Loucy (cell line): ENCODE measurements at regions not wholly inside any gene's neighbourhood (a gene's known extent, or its start where the extent isn't known, plus 50 kb on each side); places are given as distances from the start of the nearest gene placed in this dataset.

Experiments used
- H2AFZ ChIP-seq: fragments of 200-600 bp; sonication (generic); 2 replicates; pipeline ENCODE4 v1.6.0; 2016; ENCODE audit warnings: antibody characterized with exemption, mild to moderate bottlenecking, low read length, moderate library complexity
- H3F3A ChIP-seq: fragments of 200-600 bp; 2 replicates; pipeline ENCODE4 v1.6.0; 2016; ENCODE audit warnings: antibody characterized with exemption, low read depth, mild to moderate bottlenecking
- H3K27me3 ChIP-seq: fragments of 200-600 bp; sonication (generic); 2 replicates; pipeline ENCODE4 v1.6.1; 2014; ENCODE audit warnings: low read length, mild to moderate bottlenecking; ENCODE audit not compliant: insufficient read depth, poor library complexity, severe bottlenecking
- H3K36me3 ChIP-seq: fragments of 200-600 bp; sonication (generic); 2 replicates; pipeline ENCODE4 v1.6.1; 2016; ENCODE audit warnings: low read length; ENCODE audit not compliant: insufficient read depth
- H3K4me1 ChIP-seq: fragments of 200-600 bp; sonication (generic); 2 replicates; pipeline ENCODE4 v1.5.1; 2014; ENCODE audit warnings: low read length, mild to moderate bottlenecking; ENCODE audit not compliant: insufficient read depth, poor library complexity, severe bottlenecking
- H3K4me2 ChIP-seq: fragments of 200-600 bp; sonication (generic); 2 replicates; pipeline ENCODE4 v1.6.0; 2014; ENCODE audit warnings: antibody characterized with exemption, low read length, low read depth, mild to moderate bottlenecking; ENCODE audit not compliant: poor library complexity, severe bottlenecking
- H3K4me3 ChIP-seq: fragments of 200-600 bp; sonication (generic); 2 replicates; pipeline ENCODE4 v1.5.1; 2014; ENCODE audit warnings: low read length, mild to moderate bottlenecking, mixed read lengths; ENCODE audit not compliant: poor library complexity, severe bottlenecking
- H3K79me2 ChIP-seq: fragments of 200-600 bp; sonication (generic); 2 replicates; pipeline ENCODE4 v1.6.1; 2014; ENCODE audit warnings: low read length; ENCODE audit not compliant: insufficient read depth
- H3K9ac ChIP-seq: fragments of 200-600 bp; sonication (generic); 2 replicates; pipeline ENCODE4 v1.6.0; 2014; ENCODE audit warnings: mild to moderate bottlenecking, low read depth, low read length, moderate library complexity; ENCODE audit not compliant: poor library complexity, severe bottlenecking
- H3K9me2 ChIP-seq: fragments of 200-600 bp; sonication (generic); replicated peaks from 2 replicates; pipeline ENCODE4 v1.6.1; 2016; ENCODE audit warnings: low read depth, low read length, mixed read lengths
- H3K9me3 ChIP-seq: fragments of 200-600 bp; sonication (generic); 2 replicates; pipeline ENCODE4 v1.6.1; 2014; ENCODE audit warnings: mild to moderate bottlenecking, antibody characterized with exemption, low read length, low read depth; ENCODE audit not compliant: insufficient read depth
- H4K20me1 ChIP-seq: fragments of 200-600 bp; sonication (generic); 2 replicates; pipeline ENCODE4 v1.6.0; 2014; ENCODE audit warnings: antibody characterized with exemption, low read length, mild to moderate bottlenecking; ENCODE audit not compliant: insufficient read depth, poor library complexity, severe bottlenecking
- EZH2phosphoT487 ChIP-seq: fragments of 200-600 bp; IDR thresholded peaks from 2 replicates; pipeline ENCODE4 v1.6.1; 2018; ENCODE audit warnings: antibody characterized with exemption, mild to moderate bottlenecking, moderate library complexity, borderline replicate concordance
- TF ChIP-seq, protein P1 (sequence below): fragments of 200-600 bp; sonication (generic); conservative IDR thresholded peaks from 2 replicates; pipeline ENCODE4 v1.5.1; 2014; ENCODE audit warnings: mild to moderate bottlenecking, antibody characterized with exemption, low read length

DNA sequence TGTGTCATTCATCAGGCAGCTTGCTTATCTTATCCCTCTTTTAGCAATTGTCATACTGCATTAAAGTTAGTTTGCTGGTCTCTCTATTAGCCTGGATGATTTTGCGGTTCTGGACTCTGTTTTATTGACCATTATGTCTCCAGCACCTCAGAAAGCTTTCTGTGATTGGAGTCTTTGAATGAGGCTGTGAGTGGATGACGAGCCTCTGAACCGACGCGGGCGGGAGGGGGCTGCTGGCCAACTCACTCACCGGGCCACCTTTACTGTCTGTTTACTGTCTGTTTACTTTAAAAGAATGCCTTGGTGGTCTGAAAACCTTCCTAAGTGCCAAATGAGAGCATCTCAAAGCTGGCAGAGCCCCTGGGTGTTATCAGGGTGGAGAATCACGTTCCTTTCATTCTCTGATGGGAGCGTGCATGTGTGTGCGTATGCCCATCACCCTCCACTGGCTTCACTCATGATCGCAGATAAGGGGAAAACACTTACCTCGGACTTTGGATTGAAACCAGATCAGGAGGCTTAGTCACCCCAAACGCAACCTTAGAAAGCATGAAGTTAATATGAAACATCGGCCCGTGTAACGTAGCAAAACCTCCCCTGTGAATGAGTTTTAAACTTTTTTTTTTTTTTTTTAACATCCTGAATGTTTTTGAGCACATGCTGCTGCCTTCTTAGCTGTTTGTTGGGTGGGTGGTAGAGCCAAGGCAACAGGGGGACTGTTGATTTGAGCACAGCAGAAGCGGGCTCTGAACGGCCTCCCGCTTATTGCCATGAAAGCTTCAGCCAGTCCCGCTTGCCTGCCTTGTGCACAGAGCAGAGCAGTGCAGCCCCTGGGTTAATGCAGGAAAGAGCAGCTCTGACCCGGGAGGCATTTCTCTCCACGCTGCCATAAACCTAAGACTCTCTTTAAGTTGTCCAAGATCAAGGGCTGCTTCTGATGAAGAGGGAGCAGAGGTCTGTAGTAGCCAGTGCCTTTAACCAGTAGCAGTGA is 173.6 kb downstream of the GADD45G start:
- Histone ChIP-seq H3K9me2 (no peaks in the 10 kb centered on the region), H2AFZ (no peak overlapping the region), H3K36me3 (no peaks in the 10 kb centered on the region), H3K9me3 (no peaks in the 10 kb centered on the region), H3K27me3 (no peaks in the 10 kb centered on the region), H4K20me1 (no peaks in the 10 kb centered on the region), H3K79me2 (no peaks in the 10 kb centered on the region), H3K4me1 (no peaks in the 10 kb centered on the region), H3K4me3 (no peak overlapping the region), H3K9ac (no peak overlapping the region), H3F3A (no peaks in the 10 kb centered on the region), H3K4me2 (no peak overlapping the region)
- TF ChIP-seq, protein P1, sequence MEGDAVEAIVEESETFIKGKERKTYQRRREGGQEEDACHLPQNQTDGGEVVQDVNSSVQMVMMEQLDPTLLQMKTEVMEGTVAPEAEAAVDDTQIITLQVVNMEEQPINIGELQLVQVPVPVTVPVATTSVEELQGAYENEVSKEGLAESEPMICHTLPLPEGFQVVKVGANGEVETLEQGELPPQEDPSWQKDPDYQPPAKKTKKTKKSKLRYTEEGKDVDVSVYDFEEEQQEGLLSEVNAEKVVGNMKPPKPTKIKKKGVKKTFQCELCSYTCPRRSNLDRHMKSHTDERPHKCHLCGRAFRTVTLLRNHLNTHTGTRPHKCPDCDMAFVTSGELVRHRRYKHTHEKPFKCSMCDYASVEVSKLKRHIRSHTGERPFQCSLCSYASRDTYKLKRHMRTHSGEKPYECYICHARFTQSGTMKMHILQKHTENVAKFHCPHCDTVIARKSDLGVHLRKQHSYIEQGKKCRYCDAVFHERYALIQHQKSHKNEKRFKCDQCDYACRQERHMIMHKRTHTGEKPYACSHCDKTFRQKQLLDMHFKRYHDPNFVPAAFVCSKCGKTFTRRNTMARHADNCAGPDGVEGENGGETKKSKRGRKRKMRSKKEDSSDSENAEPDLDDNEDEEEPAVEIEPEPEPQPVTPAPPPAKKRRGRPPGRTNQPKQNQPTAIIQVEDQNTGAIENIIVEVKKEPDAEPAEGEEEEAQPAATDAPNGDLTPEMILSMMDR, result no peak
- no peak for TF ChIP-seq EZH2phosphoT487

DNA sequence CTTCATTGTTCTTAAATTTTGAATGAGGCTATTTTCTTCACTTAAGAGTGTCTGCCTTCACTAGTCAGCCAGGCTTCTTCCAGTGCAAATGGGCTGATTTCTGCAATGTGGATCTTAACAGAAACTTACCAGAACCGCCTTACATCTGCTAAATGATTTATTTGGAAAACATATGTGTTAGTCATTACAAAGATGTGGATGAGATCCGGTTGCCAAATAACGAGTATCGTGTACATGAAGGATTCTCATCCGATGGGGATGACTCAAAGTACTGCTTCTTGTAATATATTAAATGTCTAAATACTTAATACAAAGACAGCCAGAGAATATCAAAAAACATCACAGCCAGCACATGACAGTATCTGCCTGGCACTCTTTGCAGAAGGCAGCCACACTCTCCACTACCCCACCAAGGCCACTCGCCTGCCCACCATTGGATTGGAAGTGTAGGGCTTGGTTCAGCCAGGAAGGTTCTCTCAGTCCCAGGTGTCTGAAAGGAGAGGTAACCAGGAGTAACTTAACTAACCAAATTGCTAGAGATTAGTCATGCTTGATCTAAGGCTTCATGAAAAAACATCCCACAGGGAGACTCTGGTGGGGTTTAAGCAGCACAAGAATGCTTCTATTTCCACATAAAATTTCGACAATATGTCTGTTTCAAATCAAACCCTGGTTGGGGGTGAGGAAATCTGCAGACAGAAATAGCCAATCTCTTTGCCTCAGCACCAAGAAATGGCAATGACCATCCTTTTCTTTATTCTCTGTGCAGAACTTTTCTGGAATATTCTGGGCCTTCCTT is 174.8 kb downstream of the GADD45G start:
- no peaks in the 10 kb centered on the region for H3K79me2 ChIP-seq
- H2AFZ ChIP-seq, result no peak overlapping the region
- H3F3A ChIP-seq, result no peaks in the 10 kb centered on the region
- TF ChIP-seq, protein P1, result no peak
- TF ChIP-seq EZH2phosphoT487, result no peak
- H3K9me3 ChIP-seq, result no peaks in the 10 kb centered on the region
- no peak overlapping the region for H3K9ac ChIP-seq
- H3K27me3 ChIP-seq, result no peaks in the 10 kb centered on the region
- H3K9me2 ChIP-seq, result no peaks in the 10 kb centered on the region
- no peaks in the 10 kb centered on the region for H4K20me1 ChIP-seq
- H3K4me1 ChIP-seq, result no peaks in the 10 kb centered on the region
- H3K36me3 ChIP-seq, result no peaks in the 10 kb centered on the region
- H3K4me2 ChIP-seq, result no peak overlapping the region
- no peak overlapping the region for H3K4me3 ChIP-seq

DNA sequence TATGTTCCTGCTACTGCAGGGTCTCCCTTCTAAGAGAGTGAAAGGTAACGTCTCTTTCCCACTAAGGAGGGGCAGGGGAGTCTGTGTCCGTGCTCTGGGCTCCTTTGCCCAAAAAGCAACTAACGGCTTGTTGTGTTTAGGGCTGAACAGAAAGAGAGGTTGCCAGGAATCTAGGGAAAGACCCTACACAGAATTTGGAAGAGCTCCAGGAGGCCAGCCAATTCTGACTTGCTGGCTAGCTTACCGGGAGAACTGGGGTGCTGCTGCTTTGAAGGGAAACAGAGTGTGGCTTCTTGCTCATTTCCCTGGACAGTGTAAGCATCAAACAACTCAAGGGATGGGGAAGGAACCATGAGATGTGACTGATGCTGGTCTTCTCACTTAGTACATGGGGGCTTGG is 176.1 kb downstream of the GADD45G start:
- Histone ChIP-seq H3K9me2 (no peaks in the 10 kb centered on the region), H3K4me2 (no peak overlapping the region), H2AFZ (no peak overlapping the region), H3K4me3 (no peak overlapping the region), H3K4me1 (no peaks in the 10 kb centered on the region), H3K9ac (no peak overlapping the region), H3K79me2 (no peaks in the 10 kb centered on the region), H3K27me3 (no peaks in the 10 kb centered on the region), H3K9me3 (no peaks in the 10 kb centered on the region), H3K36me3 (no peaks in the 10 kb centered on the region), H4K20me1 (no peaks in the 10 kb centered on the region), H3F3A (no peaks in the 10 kb centered on the region)
- TF ChIP-seq, protein P1, result no peak
- TF ChIP-seq EZH2phosphoT487, result no peak
